C4-2B (cell line): ENCODE measurements at regions not wholly inside any gene's neighbourhood (a gene's known extent, or its start where the extent isn't known, plus 50 kb on each side); places are given as distances from the start of the nearest gene placed in this dataset.

Experiments used
- ZFX ChIP-seq: fragments of 450-650 bp; IDR thresholded peaks from 2 replicates; pipeline ENCODE4 v1.6.1; 2017
- TF ChIP-seq, protein P1 (sequence below): fragments of 450-650 bp; conservative IDR thresholded peaks from 2 replicates; pipeline ENCODE4 v1.5.1; 2017; ENCODE audit warnings: mild to moderate bottlenecking

GRCh38 chrX:1750267-1750666 lies 135.4 kb downstream of the ASMT start:
- TF ChIP-seq, protein P1, sequence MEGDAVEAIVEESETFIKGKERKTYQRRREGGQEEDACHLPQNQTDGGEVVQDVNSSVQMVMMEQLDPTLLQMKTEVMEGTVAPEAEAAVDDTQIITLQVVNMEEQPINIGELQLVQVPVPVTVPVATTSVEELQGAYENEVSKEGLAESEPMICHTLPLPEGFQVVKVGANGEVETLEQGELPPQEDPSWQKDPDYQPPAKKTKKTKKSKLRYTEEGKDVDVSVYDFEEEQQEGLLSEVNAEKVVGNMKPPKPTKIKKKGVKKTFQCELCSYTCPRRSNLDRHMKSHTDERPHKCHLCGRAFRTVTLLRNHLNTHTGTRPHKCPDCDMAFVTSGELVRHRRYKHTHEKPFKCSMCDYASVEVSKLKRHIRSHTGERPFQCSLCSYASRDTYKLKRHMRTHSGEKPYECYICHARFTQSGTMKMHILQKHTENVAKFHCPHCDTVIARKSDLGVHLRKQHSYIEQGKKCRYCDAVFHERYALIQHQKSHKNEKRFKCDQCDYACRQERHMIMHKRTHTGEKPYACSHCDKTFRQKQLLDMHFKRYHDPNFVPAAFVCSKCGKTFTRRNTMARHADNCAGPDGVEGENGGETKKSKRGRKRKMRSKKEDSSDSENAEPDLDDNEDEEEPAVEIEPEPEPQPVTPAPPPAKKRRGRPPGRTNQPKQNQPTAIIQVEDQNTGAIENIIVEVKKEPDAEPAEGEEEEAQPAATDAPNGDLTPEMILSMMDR = no peak
- TF ChIP-seq ZFX = no peak
